ENCODE measurements at regions not wholly inside any gene's neighbourhood (a gene's known extent, or its start where the extent isn't known, plus 50 kb on each side); places are given as distances from the start of the nearest gene placed in this dataset.

DNA sequence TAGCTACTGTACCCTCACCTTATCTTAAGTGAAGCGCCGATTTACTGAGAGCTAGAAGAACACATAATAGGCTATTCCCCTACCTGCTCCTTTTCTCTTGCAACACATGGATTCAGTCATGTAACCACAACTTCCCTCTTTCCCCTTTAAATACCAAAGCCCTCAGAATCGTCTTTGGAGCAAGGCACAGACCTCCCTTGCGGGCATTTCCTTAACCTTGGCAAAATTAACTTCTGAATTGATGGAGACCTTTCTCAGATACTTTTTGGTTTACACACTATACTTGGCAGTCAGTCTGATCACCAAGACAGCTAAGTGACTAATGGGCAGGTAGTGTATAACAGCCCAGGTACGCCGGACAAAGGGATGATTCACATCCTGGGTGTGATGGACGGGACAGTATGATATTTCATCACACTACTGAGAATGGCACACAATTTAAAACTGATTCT lies 72.7 kb upstream of the SEC61G start:
- TF ChIP-seq, protein P1, sequence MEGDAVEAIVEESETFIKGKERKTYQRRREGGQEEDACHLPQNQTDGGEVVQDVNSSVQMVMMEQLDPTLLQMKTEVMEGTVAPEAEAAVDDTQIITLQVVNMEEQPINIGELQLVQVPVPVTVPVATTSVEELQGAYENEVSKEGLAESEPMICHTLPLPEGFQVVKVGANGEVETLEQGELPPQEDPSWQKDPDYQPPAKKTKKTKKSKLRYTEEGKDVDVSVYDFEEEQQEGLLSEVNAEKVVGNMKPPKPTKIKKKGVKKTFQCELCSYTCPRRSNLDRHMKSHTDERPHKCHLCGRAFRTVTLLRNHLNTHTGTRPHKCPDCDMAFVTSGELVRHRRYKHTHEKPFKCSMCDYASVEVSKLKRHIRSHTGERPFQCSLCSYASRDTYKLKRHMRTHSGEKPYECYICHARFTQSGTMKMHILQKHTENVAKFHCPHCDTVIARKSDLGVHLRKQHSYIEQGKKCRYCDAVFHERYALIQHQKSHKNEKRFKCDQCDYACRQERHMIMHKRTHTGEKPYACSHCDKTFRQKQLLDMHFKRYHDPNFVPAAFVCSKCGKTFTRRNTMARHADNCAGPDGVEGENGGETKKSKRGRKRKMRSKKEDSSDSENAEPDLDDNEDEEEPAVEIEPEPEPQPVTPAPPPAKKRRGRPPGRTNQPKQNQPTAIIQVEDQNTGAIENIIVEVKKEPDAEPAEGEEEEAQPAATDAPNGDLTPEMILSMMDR (IDR thresholded peaks at IDR 0.05) = no peak
- Mint-ChIP-seq H3K27ac (no peak overlapping the region), H3K36me3 (no peaks in the 10 kb centered on the region), H3K27me3 (ENCODE audit: low read depth in 3 of 3) (peaks cover 1 to 7% (median 4%) of the 10 kb centered on the region in 3 donors), H3K4me3 (peak overlapping the region in 1 of 2 donors; percentile 31), H3K9me3 (peaks cover 8 to 24% (median 20%) of the 10 kb centered on the region in 7 donors), H3K4me1 (peaks cover 22% of the 10 kb centered on the region)
- no peak overlapping the region for H3K9ac ChIP-seq (ENCODE audit: insufficient read depth, low read length, poor library complexity, severe bottlenecking)
- peak overlapping the region; percentile 16 for H3K4me2 ChIP-seq (replicated peaks; ENCODE audit: extremely low read depth, low read length, poor library complexity, severe bottlenecking)
- peak in 2 of 3 donors; percentile 11 to 55 for DNase-seq
- H3K4me3 ChIP-seq (replicated peaks in 1 of 3; ENCODE audit: low read depth in 2 of 3, low read length in 3 of 3) = peak overlapping the region in 1 of 3 experiments; percentile 2
- H3K9me3 ChIP-seq (replicated peaks in 1 of 2; ENCODE audit: control insufficient read depth in 1 of 2, insufficient read depth in 1 of 2, low read length in 2 of 2) = peaks cover 0 to 12% of the 10 kb centered on the region in 2 donors
- WGBS (ENCODE audit: insufficient coverage) = 40% methylated on average over 3 of the region's 7 CpGs
- H3K36me3 ChIP-seq (replicated peaks in 1 of 2; ENCODE audit: control insufficient read depth in 1 of 2, insufficient read depth in 2 of 2, low read length in 2 of 2) = no peaks in the 10 kb centered on the region
- no peak overlapping the region for H2AFZ ChIP-seq (ENCODE audit: insufficient read depth, low read depth, low read length, poor library complexity, severe bottlenecking)
- H3K79me2 ChIP-seq (ENCODE audit: insufficient read depth, low read length) = no peaks in the 10 kb centered on the region
- H3K27ac ChIP-seq (ENCODE audit: low read depth in 1 of 2, low read length in 2 of 2) = no peak overlapping the region
- H3K4me1 ChIP-seq (ENCODE audit: control insufficient read depth in 1 of 2, insufficient read depth in 2 of 2, low read length in 2 of 2) = peaks cover 16 to 18% of the 10 kb centered on the region in 2 donors
- H4K20me1 ChIP-seq (ENCODE audit: insufficient read depth, low read length) = no peaks in the 10 kb centered on the region
- intact Hi-C loops (cut with micrococcal nuclease) = no loop called here
- H3K27me3 ChIP-seq (ENCODE audit: control insufficient read depth in 2 of 2, insufficient read depth in 2 of 2, low read length in 2 of 2) = no peaks in the 10 kb centered on the region

DNA sequence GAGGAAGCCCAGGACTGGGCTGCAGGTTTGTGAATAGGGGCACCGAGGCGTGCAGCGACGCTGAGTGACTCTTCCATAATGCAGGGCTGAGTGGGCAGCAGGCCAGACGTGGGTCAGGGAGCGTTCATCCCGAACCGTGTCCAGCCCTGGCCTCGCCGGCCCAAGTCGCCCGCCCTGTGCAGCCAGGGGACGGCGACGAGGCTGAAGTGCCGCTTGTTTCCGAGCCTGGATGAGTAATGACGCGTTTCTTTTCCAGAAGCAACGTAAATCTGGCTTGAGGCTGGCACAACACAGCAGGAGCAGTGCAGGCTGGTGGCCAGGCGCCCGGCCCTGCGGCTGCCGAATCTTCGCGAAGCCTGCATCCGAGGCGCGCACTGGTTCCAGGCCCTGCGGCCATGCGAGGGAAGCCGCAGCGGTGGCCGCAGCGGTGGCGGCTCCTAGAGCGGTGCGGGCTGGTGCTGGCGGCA lies 74.0 kb upstream of the SEC61G start:
- WGBS (ENCODE audit: insufficient coverage) = 90% methylated on average over 39 of the region's 39 CpGs
- no peaks in the 10 kb centered on the region for H3K79me2 ChIP-seq (ENCODE audit: insufficient read depth, low read length)

More for the DNA sequence above, 74.0 kb upstream of the SEC61G start:
- no peak overlapping the region for H2AFZ ChIP-seq (ENCODE audit: insufficient read depth, low read depth, low read length, poor library complexity, severe bottlenecking)
- Mint-ChIP-seq H3K36me3 (no peaks in the 10 kb centered on the region), H3K27ac (no peak overlapping the region), H3K4me3 (no peak overlapping the region), H3K4me1 (peaks cover 21% of the 10 kb centered on the region), H3K27me3 (ENCODE audit: low read depth in 3 of 3) (peaks cover 1 to 7% (median 4%) of the 10 kb centered on the region in 3 donors), H3K9me3 (peaks cover 7 to 18% (median 15%) of the 10 kb centered on the region in 7 donors)
- H3K36me3 ChIP-seq (replicated peaks in 1 of 2; ENCODE audit: control insufficient read depth in 1 of 2, insufficient read depth in 2 of 2, low read length in 2 of 2) = no peaks in the 10 kb centered on the region
- no peak overlapping the region for H3K27ac ChIP-seq (ENCODE audit: low read depth in 1 of 2, low read length in 2 of 2)
- H3K4me3 ChIP-seq (replicated peaks in 1 of 3; ENCODE audit: low read depth in 2 of 3, low read length in 3 of 3) = no peak overlapping the region
- H3K4me1 ChIP-seq (ENCODE audit: control insufficient read depth in 1 of 2, insufficient read depth in 2 of 2, low read length in 2 of 2) = peaks cover 12 to 20% of the 10 kb centered on the region in 2 donors
- H3K27me3 ChIP-seq (ENCODE audit: control insufficient read depth in 2 of 2, insufficient read depth in 2 of 2, low read length in 2 of 2) = no peaks in the 10 kb centered on the region
- DNase-seq = no peak
- no peaks in the 10 kb centered on the region for H4K20me1 ChIP-seq (ENCODE audit: insufficient read depth, low read length)
- peaks cover 0 to 12% of the 10 kb centered on the region in 2 donors for H3K9me3 ChIP-seq (replicated peaks in 1 of 2; ENCODE audit: control insufficient read depth in 1 of 2, insufficient read depth in 1 of 2, low read length in 2 of 2)
- H3K9ac ChIP-seq (ENCODE audit: insufficient read depth, low read length, poor library complexity, severe bottlenecking) = no peak overlapping the region
- intact Hi-C loops (cut with micrococcal nuclease) = no loop called here
- TF ChIP-seq, protein P1 (IDR thresholded peaks at IDR 0.05) = no peak
- no peak overlapping the region for H3K4me2 ChIP-seq (replicated peaks; ENCODE audit: extremely low read depth, low read length, poor library complexity, severe bottlenecking)
